B cell (primary cell): ENCODE measurements at regions not wholly inside any gene's neighbourhood (a gene's known extent, or its start where the extent isn't known, plus 50 kb on each side); places are given as distances from the start of the nearest gene placed in this dataset.

Experiments used
- ATAC-seq: fragments of 200-7000 bp; cut with Tn5 transposase; one replicate; pipeline ENCODE4 v1.10.0; 2021; ENCODE audit warnings: low read depth, mild to moderate bottlenecking, moderate number of reproducible peaks, moderate library complexity
- CTCF ChIA-PET: fragments of 350-600 bp; sonication (Branson Sonifier 250); formaldehyde crosslinking; loops from one replicate; lab custom pipeline; 2021; ENCODE audit warnings: antibody characterized with exemption, inconsistent platforms; lab: Charles Lee
- POLR2A ChIA-PET: fragments of 350-600 bp; sonication (Branson Sonifier 250); formaldehyde crosslinking; loops from one replicate; lab custom pipeline; 2021; ENCODE audit warnings: antibody characterized with exemption; lab: Charles Lee
- DNase-seq: peaks from one replicate; pipeline ENCODE4 v3.0.0; 2013
- H2AFZ ChIP-seq: 2 replicates; pipeline ENCODE4 v1.6.1; 2012; ENCODE audit warnings: mild to moderate bottlenecking, low read depth, low read length; ENCODE audit not compliant: insufficient read depth, poor library complexity, severe bottlenecking
- H3K27ac ChIP-seq, 2 donors: 1 replicate in 1 of 2; 2 replicates in 1 of 2; pipeline ENCODE4 v1.5.1; 2012 to 2013; ENCODE audit warnings: low read length in 2 of 2, mild to moderate bottlenecking in 2 of 2, moderate library complexity in 1 of 2
- H3K27me3 ChIP-seq, 4 experiments: fragments of 200-600 bp in 1 of 4; sonication (generic) in 1 of 4; replicated peaks in 1 of 4; 1 replicate in 2 of 4; 2 replicates in 2 of 4; pipeline versions ENCODE4 v1.6.1 to v1.7.0; 2013 to 2016; ENCODE audit warnings: low read length in 3 of 4, mild to moderate bottlenecking in 2 of 4, mixed read lengths in 1 of 4, moderate library complexity in 1 of 4; ENCODE audit not compliant: insufficient read depth in 4 of 4, control insufficient read depth in 3 of 4; ENCODE audit errors: control extremely low read depth in 1 of 4
- H3K36me3 ChIP-seq, 2 experiments: replicated peaks in 1 of 2; 1 replicate in 1 of 2; 2 replicates in 1 of 2; pipeline versions ENCODE4 v1.6.1 to v1.7.1; 2013; ENCODE audit warnings: low read length in 1 of 2; ENCODE audit not compliant: insufficient read depth in 2 of 2, control insufficient read depth in 1 of 2; ENCODE audit errors: control extremely low read depth in 1 of 2, extremely low read depth in 1 of 2
- H3K4me1 ChIP-seq, 2 donors: fragments of 200-600 bp in 1 of 2; sonication (generic) in 1 of 2; 1 replicate in 1 of 2; 2 replicates in 1 of 2; pipeline versions ENCODE4 v1.5.1 to v1.6.1; 2013 to 2017; ENCODE audit warnings: low read length in 2 of 2; ENCODE audit not compliant: control insufficient read depth in 2 of 2, insufficient read depth in 2 of 2
- H3K4me2 ChIP-seq: replicated peaks from 2 replicates; pipeline ENCODE3; 2012; ENCODE audit warnings: mild to moderate bottlenecking, low read depth, low read length; ENCODE audit not compliant: poor library complexity, severe bottlenecking
- H3K4me3 ChIP-seq, 5 experiments: fragments of 200-600 bp in 1 of 5; sonication (generic) in 1 of 5; 1 replicate in 3 of 5; 2 replicates in 2 of 5; pipeline versions ENCODE4 v1.5.1 to v1.7.0; 2011 to 2016; ENCODE audit warnings: low read length in 4 of 5, mild to moderate bottlenecking in 4 of 5, low read depth in 2 of 5, control low read depth in 1 of 5, moderate library complexity in 1 of 5; ENCODE audit not compliant: insufficient read depth in 1 of 5; ENCODE audit errors: control extremely low read depth in 1 of 5, extremely low read depth in 1 of 5
- H3K79me2 ChIP-seq: fragments of 200-600 bp; sonication (generic); one replicate; pipeline ENCODE4 v1.6.0; 2016; ENCODE audit warnings: low read length; ENCODE audit not compliant: control insufficient read depth, insufficient read depth
- H3K9ac ChIP-seq: fragments of 200-600 bp; sonication (generic); 2 replicates; pipeline ENCODE4 v1.6.1; 2017; ENCODE audit warnings: mild to moderate bottlenecking, low read length, moderate library complexity
- H3K9me3 ChIP-seq, 3 donors: one replicate each; pipeline versions ENCODE4 v1.6.1 to v1.7.1; 2013; ENCODE audit warnings: low read length in 2 of 3; ENCODE audit not compliant: control insufficient read depth in 2 of 3, insufficient read depth in 1 of 3; ENCODE audit errors: control extremely low read depth in 1 of 3
- H4K20me1 ChIP-seq: 2 replicates; pipeline ENCODE4 v1.6.0; 2012; ENCODE audit warnings: mild to moderate bottlenecking, low read length; ENCODE audit not compliant: insufficient read depth, control insufficient read depth, poor library complexity, severe bottlenecking
- H3K27ac Mint-ChIP-seq: one replicate; pipeline ENCODE4 v1.8.0; 2021; ENCODE audit warnings: mixed read lengths
- H3K27me3 Mint-ChIP-seq: one replicate; pipeline ENCODE4 v1.8.0; 2021; ENCODE audit warnings: mixed read lengths
- H3K4me1 Mint-ChIP-seq: one replicate; pipeline ENCODE4 v1.8.0; 2021; ENCODE audit warnings: mixed read lengths
- H3K4me3 Mint-ChIP-seq: one replicate; pipeline ENCODE4 v1.8.0; 2021; ENCODE audit warnings: mixed read lengths
- H3K9me3 Mint-ChIP-seq: one replicate; pipeline ENCODE4 v1.8.0; 2022; ENCODE audit warnings: mixed read lengths; ENCODE audit not compliant: insufficient read depth
- EZH2 ChIP-seq: IDR thresholded peaks from 2 replicates; pipeline ENCODE4 v1.6.1; 2012; ENCODE audit warnings: borderline replicate concordance, low read depth, mild to moderate bottlenecking, moderate library complexity, low read length; ENCODE audit not compliant: insufficient read depth, poor library complexity, severe bottlenecking
- WGBS: methylation state at CpG from one replicate; pipeline ENCODE4 v1.1.5; 2013; ENCODE audit warnings: missing lambda C conversion rate; ENCODE audit not compliant: insufficient coverage; 5-methylcytosine and 5-hydroxymethylcytosine counted together
- intact Hi-C: fragments of 100-400 bp; cut with micrococcal nuclease; formaldehyde crosslinking; loops from one replicate; pipeline ENCODE4 v1.10.0; 2022
- TF ChIP-seq, protein P1 (sequence below): fragments of 200-600 bp; IDR thresholded peaks from one replicate; pipeline ENCODE4 v1.8.0; 2022; ENCODE audit warnings: antibody characterized with exemption, mild to moderate bottlenecking

DNA sequence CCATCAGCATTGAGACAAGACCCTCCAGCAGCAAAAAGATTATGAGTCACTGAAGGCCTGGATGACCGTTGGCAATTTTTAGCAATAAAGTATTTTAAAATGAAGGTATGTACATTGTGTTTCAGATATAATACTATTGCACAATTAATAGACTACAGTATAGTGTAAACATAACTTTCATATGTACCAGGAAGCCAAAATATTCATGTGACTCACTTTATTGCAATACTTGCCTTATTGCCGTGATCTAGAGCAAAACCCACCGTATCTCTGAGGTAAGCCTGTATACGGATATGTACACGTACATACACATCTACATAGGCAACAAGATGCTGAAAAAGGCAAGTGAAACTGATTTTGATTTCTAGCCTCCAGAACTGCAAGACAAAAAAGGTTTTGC lies 103.3 kb downstream of the EDNRB start:
- Histone ChIP-seq H2AFZ (no peak overlapping the region), H4K20me1 (no peaks in the 10 kb centered on the region), H3K79me2 (no peaks in the 10 kb centered on the region), H3K9ac (no peak overlapping the region), H3K36me3 (no peaks in the 10 kb centered on the region), H3K4me2 (no peak overlapping the region), H3K9me3 (no peaks in the 10 kb centered on the region), H3K4me1 (no peaks in the 10 kb centered on the region), H3K27me3 (no peaks in the 10 kb centered on the region), H3K4me3 (no peak overlapping the region), H3K27ac (no peak overlapping the region)
- ATAC-seq: no peak
- no peak for DNase-seq
- H3K4me1 Mint-ChIP-seq: no peaks in the 10 kb centered on the region
- WGBS: 97% methylated on average over 4 of the region's 5 CpGs
- no peaks in the 10 kb centered on the region for H3K9me3 Mint-ChIP-seq
- TF ChIP-seq, protein P1, sequence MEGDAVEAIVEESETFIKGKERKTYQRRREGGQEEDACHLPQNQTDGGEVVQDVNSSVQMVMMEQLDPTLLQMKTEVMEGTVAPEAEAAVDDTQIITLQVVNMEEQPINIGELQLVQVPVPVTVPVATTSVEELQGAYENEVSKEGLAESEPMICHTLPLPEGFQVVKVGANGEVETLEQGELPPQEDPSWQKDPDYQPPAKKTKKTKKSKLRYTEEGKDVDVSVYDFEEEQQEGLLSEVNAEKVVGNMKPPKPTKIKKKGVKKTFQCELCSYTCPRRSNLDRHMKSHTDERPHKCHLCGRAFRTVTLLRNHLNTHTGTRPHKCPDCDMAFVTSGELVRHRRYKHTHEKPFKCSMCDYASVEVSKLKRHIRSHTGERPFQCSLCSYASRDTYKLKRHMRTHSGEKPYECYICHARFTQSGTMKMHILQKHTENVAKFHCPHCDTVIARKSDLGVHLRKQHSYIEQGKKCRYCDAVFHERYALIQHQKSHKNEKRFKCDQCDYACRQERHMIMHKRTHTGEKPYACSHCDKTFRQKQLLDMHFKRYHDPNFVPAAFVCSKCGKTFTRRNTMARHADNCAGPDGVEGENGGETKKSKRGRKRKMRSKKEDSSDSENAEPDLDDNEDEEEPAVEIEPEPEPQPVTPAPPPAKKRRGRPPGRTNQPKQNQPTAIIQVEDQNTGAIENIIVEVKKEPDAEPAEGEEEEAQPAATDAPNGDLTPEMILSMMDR: no peak
- TF ChIP-seq EZH2: no peak
- no peak overlapping the region for H3K4me3 Mint-ChIP-seq
- intact Hi-C loops: no loop called here
- H3K27ac Mint-ChIP-seq: no peak overlapping the region
- H3K27me3 Mint-ChIP-seq: peaks cover 8% of the 10 kb centered on the region
- POLR2A ChIA-PET: no interaction called here
- CTCF ChIA-PET: no interaction called here
